ENCODE measurements at regions not wholly inside any gene's neighbourhood (a gene's known extent, or its start where the extent isn't known, plus 50 kb on each side); places are given as distances from the start of the nearest gene placed in this dataset.
A peak's percentile ranks its signal among the peaks of the same experiment; 100 is the strongest.

DNA sequence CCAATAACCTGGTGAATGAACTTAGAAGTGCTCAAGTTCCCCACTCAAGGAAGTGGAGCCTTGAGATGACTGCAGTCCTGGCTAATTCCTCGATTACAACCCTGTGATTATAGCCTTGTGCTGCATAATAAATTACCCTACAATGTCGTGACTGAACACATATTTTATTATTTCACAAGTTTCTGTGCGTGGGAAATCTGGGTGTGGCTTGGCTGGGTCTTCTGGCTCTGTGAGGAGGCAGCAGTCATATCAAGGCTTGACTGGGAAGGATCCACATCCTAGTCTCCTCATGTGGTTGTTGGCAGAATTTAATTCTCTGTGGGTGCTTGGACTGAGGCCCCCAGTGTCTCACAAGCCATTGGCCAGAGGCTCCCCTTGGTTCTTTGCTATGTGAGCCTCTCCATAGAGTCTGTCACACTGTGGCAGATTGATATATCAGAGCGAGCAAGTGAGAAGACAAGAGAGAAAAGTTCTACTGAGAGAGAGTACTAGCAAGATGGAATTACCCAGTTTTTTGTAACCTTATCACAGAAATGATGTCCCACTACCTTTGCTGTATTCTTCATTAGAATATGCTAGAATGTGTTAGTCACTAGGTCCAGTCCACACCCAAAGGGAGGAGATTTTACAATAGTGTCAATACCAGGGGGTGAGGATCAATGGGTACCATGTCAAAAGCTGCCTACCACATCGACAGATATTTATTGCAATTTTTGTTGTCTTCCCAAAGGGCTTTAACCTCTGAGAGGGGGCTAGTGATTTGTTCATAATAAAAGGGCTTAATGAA lies 102.8 kb upstream of the TBC1D5 start:
- H3K9ac ChIP-seq (ENCODE audit: extremely low read depth, low read length, poor library complexity, severe bottlenecking), result no peak overlapping the region
- no peaks in the 10 kb centered on the region for H3K36me3 ChIP-seq (ENCODE audit: control insufficient read depth, insufficient read depth, low read length)
- H3K9me3 ChIP-seq (ENCODE audit: control insufficient read depth, low read length), result peaks cover 26% of the 10 kb centered on the region
- Mint-ChIP-seq H3K27me3 (ENCODE audit: insufficient read depth) (no peaks in the 10 kb centered on the region), H3K9me3 (peaks cover 12% of the 10 kb centered on the region), H3K27ac (no peak overlapping the region), H3K4me1 (peaks cover 27% of the 10 kb centered on the region), H3K36me3 (ENCODE audit: low read depth) (peaks cover 2% of the 10 kb centered on the region), H3K4me3 (no peak overlapping the region)
- no peaks in the 10 kb centered on the region for H3K27me3 ChIP-seq (ENCODE audit: control insufficient read depth, insufficient read depth, low read length, poor library complexity, severe bottlenecking)
- WGBS, 2 experiments (ENCODE audit: insufficient coverage in 1 of 2, insufficient read length in 1 of 2), result 81 to 84% methylated on average over 4 to 5 of the region's 5 CpGs
- no peak overlapping the region for H3K4me3 ChIP-seq (ENCODE audit: low read length)
- H3K4me1 ChIP-seq (ENCODE audit: control insufficient read depth, insufficient read depth, low read length), result peaks cover 16% of the 10 kb centered on the region
- DNase-seq, result no peak
- TF ChIP-seq, protein P1, sequence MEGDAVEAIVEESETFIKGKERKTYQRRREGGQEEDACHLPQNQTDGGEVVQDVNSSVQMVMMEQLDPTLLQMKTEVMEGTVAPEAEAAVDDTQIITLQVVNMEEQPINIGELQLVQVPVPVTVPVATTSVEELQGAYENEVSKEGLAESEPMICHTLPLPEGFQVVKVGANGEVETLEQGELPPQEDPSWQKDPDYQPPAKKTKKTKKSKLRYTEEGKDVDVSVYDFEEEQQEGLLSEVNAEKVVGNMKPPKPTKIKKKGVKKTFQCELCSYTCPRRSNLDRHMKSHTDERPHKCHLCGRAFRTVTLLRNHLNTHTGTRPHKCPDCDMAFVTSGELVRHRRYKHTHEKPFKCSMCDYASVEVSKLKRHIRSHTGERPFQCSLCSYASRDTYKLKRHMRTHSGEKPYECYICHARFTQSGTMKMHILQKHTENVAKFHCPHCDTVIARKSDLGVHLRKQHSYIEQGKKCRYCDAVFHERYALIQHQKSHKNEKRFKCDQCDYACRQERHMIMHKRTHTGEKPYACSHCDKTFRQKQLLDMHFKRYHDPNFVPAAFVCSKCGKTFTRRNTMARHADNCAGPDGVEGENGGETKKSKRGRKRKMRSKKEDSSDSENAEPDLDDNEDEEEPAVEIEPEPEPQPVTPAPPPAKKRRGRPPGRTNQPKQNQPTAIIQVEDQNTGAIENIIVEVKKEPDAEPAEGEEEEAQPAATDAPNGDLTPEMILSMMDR (conservative IDR thresholded peaks at IDR 0.05), result no peak
- no peak overlapping the region for H3K27ac ChIP-seq (ENCODE audit: low read depth, low read length)

DNA sequence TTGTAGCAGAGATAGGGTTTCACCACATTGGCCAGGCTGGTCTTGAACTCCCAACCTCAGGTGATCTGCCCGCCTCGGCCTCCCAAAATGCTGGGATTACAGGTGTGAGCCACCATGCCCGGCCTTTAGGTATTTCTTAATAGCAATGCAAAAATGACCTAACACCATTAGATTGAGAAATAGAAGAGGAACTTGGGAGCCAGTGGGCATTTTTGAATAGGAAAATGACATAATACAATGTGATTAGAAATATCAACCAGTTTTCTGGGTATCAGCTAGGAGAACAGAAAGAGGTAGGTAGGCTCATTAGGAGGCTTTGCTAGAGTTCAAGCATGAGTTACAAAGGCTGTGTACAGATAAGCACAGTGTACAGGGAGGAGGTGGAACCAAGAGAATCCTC lies 101.8 kb upstream of the TBC1D5 start:
- no peak overlapping the region for H3K27ac ChIP-seq (ENCODE audit: low read depth, low read length)
- no peak overlapping the region for H3K4me3 ChIP-seq (ENCODE audit: low read length)
- DNase-seq, result no peak
- no peaks in the 10 kb centered on the region for H3K27me3 ChIP-seq (ENCODE audit: control insufficient read depth, insufficient read depth, low read length, poor library complexity, severe bottlenecking)
- H3K4me1 ChIP-seq (ENCODE audit: control insufficient read depth, insufficient read depth, low read length), result peaks cover 16% of the 10 kb centered on the region
- H3K9ac ChIP-seq (ENCODE audit: extremely low read depth, low read length, poor library complexity, severe bottlenecking), result no peak overlapping the region
- 93 to 94% methylated on average over 3 of the region's 3 CpGs for WGBS, 2 experiments (ENCODE audit: insufficient coverage in 1 of 2, insufficient read length in 1 of 2)
- peaks cover 8% of the 10 kb centered on the region for H3K9me3 Mint-ChIP-seq
- H3K36me3 Mint-ChIP-seq (ENCODE audit: low read depth), result peaks cover 2% of the 10 kb centered on the region
- no peak overlapping the region for H3K4me3 Mint-ChIP-seq
- H3K27me3 Mint-ChIP-seq (ENCODE audit: insufficient read depth), result no peaks in the 10 kb centered on the region
- H3K4me1 Mint-ChIP-seq, result peaks cover 27% of the 10 kb centered on the region
- peaks cover 16% of the 10 kb centered on the region for H3K9me3 ChIP-seq (ENCODE audit: control insufficient read depth, low read length)
- no peaks in the 10 kb centered on the region for H3K36me3 ChIP-seq (ENCODE audit: control insufficient read depth, insufficient read depth, low read length)
- no peak overlapping the region for H3K27ac Mint-ChIP-seq
- TF ChIP-seq, protein P1 (conservative IDR thresholded peaks at IDR 0.05), result no peak

DNA sequence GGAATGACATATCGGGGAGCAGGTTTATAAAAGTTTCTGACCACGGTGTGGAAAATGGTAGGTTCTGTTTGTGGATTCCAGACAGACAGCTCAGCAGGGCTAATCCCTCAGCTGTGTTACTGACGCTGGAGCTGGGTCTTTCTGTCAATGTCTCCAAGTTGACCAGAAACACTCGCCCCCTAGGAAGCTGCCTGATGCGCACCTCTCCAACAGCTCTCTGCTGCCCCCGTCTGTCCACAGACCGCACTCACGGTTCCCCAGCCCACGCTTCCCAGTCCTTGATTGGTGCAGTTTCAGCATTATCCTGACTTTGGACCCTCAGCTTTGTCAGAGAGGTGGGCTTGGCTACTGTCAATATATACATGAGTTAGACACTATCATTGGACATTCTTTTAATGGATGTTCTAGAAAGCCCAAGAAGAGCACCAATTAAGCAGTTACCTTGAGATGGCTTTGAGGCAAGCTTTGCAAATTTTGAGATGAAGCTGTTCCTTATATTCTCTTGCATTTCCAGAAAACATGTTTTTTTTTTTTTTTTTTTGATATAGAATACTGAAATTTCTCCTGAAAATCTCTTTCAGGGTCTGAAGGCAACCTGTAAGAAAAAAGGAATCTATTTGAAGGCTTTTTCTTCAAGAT lies 98.9 kb upstream of the TBC1D5 start:
- TF ChIP-seq, protein P1 (conservative IDR thresholded peaks at IDR 0.05), result peak; percentile 98
- Histone ChIP-seq H3K27ac (ENCODE audit: low read depth, low read length) (no peak overlapping the region), H3K36me3 (ENCODE audit: control insufficient read depth, insufficient read depth, low read length) (no peaks in the 10 kb centered on the region), H3K4me1 (ENCODE audit: control insufficient read depth, insufficient read depth, low read length) (peaks cover 22% of the 10 kb centered on the region), H3K9ac (ENCODE audit: extremely low read depth, low read length, poor library complexity, severe bottlenecking) (peak overlapping the region; percentile 55), H3K4me3 (ENCODE audit: low read length) (no peak overlapping the region), H3K9me3 (ENCODE audit: control insufficient read depth, low read length) (peaks cover 7% of the 10 kb centered on the region), H3K27me3 (ENCODE audit: control insufficient read depth, insufficient read depth, low read length, poor library complexity, severe bottlenecking) (no peaks in the 10 kb centered on the region)
- DNase-seq, result peak; percentile 97
- peaks cover 30% of the 10 kb centered on the region for H3K4me1 Mint-ChIP-seq
- no peaks in the 10 kb centered on the region for H3K27me3 Mint-ChIP-seq (ENCODE audit: insufficient read depth)
- peaks cover 2% of the 10 kb centered on the region for H3K9me3 Mint-ChIP-seq
- H3K4me3 Mint-ChIP-seq, result no peak overlapping the region
- H3K36me3 Mint-ChIP-seq (ENCODE audit: low read depth), result no peaks in the 10 kb centered on the region
- 8 to 50% methylated on average over 1 to 9 of the region's 9 CpGs for WGBS, 2 experiments (ENCODE audit: insufficient coverage in 1 of 2, insufficient read length in 1 of 2)
- H3K27ac Mint-ChIP-seq, result no peak overlapping the region

Measured in endodermal cell (in vitro differentiated cells).